Stimulated activated CD8-positive, alpha-beta memory T cell treated with anti-CD3 and anti-CD28 coated beads, Interleukin-12 subunit alpha, Interleukin-12 subunit beta, amount 100 ng/mL, for 1 hour (primary cell): ENCODE measurements at regions not wholly inside any gene's neighbourhood (a gene's known extent, or its start where the extent isn't known, plus 50 kb on each side); places are given as distances from the start of the nearest gene placed in this dataset.
"Not testable (repeated sequence)": the region's sequence is repeated elsewhere in the genome, so short reads cannot be mapped to it uniquely, and the experiment has no call there.

Experiments
- DNase-seq: peaks from one replicate; pipeline ENCODE4 v3.0.0-alpha.2; 2020; ENCODE audit warnings: low read depth

DNA sequence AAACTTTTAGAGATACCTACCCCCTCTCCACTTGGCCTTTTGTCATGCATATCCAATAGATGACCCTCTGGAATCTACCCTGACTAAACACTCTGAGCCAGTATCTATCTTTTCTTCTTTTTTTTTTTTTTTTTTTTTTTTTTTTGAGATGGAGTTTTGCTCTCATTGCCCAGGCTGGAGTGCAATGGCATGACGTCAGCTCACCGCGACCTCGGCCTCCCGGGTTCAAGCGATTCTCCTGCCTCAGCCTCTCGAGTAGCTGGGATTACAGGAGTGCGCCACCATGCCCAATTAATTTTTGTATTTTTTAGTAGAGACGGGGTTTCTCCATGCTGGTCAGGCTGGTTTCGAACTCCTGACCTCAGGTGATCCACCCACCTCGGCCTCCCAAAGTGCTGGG is 50.8 kb upstream of the GRIN2B start:
- DNase-seq: not testable (repeated sequence)

DNA sequence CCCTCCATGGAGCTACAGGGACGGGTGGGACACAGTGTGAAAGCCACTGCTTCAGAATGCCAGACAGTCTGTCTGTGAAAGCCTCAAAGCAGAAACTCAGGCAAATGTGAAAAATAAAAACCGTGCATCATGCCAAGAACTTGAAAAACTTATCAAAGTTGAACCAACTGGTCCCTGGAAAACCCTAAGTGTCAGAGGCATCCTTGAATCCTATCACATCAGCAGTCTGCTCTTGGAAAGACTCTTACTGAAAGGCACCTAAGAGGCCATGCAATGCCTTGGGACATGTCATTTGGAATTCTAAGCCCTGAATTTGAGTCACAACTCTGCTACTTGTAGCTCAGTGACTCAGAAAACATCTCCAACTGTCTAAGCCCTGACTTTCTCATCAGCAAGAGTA is 62.4 kb upstream of the GRIN2B start:
- DNase-seq: no peak

DNA sequence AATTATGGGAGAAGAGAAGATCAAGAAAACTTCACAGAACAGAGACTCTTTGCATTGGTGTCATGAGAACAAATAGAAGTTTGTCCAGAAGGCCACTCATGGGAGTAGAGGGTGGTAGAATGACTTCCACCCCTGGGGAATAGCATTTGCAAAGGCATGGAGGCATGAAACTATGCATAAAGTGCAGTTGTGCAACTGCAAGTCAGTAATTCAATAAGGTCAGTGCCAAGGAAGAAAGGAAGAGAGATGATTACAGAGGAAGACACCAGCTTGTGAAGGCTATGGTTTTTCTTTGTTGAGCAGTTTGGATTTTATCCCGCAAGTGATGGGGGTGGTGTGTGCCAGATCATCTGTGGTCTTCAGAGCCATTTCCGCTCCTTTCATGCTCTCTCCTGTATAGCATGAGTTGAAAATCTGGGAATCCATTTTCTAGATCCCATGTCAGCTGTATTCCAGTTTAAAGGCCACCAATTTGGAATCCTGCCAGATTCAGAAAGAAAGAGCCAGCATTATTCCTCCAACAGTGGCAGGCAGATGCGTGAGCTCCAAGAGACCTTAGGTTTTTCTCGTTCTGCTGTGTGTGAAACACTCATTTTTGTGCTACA is 67.6 kb upstream of the GRIN2B start:
- DNase-seq: no peak

DNA sequence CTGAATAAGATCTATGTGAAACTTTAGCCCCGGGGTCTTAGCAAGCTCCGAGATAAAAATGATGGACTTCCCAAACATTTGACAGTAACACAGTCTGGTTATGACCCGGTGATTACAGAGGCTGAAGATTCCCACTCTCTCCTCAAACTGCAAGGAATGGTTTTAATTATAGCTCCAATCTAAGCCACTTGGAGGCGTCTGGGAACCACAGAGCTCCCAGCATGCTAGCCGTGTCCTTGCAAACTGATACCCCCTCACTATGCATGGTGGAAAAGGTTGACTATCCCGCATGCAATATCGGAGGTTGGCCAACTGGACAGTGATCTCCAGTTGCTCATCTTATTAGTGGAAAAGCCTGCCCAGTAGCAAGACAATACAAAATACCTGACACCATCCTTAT is 76.5 kb upstream of the GRIN2B start:
- no peak for DNase-seq

DNA sequence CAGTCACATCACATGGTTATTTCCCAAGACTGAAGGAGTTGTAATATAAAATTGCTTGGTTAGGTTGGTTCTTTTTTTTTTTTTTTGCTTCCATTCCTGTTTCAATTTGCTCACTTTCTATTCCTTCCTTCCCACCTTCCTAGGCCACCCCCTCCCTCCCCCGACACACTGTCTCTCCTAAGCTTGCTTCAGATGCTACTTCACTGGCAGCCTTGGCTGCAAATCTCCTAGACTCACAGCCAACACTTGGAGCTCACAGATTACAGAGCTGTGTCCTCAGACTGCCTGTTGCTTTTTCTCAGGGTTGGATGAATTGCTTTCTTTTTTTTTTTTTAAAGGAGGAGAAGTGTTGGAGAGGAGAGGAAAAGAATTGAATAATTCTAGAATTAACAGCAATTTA is 77.3 kb upstream of the GRIN2B start:
- no peak for DNase-seq

DNA sequence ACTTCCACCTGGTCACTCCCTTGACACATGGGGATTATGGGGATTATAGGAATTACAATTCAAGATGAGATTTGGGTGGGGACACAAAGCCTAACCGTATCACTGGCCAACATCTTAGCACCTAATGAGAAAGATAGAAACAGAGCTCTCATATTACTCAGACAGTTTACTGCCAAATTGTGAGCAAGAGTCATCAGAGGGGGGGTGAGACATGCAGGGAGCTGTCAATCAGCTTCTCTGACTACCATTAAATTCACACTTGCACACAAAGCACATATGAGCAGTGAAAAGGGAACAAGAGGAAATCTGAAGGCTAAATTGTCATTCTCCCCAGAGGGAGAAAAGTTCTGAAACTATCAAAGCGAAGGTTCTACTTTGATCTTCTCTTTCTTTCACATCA is 78.1 kb upstream of the GRIN2B start:
- no peak for DNase-seq

DNA sequence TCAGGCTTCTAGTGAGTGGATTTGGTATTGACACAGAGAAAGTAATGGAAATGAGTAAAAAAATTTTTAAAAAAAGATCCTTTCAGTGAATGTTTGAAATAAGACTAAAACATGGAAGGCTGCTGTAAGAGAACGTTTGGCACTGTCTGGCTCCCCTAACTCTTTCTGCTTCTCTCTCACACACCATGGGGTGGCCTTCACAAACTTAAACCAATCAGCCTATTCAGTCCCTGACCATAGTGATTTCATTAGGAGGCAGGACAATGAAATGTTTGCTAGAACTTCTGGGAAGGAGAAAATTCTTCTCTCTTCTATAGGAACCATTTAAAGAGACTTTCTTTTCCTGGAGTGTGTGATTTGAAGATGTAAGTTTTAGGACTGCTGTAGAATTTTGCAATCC is 84.2 kb upstream of the GRIN2B start:
- DNase-seq: no peak

DNA sequence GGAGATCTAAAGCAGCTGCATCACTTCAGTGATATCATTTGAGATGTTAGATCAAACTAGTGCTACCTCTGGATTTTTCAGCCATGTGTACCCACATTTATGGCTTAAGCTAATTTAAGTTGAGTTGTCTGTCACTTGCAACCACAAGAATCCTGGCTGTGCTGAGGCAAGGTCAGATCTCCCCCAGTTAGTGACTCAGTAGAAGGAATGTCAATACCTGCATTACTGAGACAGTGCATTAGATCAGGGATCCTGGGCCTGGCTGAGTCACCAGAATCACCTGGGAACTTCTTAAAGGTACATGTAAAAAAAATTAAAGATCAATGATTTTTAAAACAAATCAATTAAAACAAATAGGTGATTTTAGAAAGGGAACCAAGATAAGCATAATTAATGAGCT is 84.6 kb upstream of the GRIN2B start:
- no peak for DNase-seq

DNA sequence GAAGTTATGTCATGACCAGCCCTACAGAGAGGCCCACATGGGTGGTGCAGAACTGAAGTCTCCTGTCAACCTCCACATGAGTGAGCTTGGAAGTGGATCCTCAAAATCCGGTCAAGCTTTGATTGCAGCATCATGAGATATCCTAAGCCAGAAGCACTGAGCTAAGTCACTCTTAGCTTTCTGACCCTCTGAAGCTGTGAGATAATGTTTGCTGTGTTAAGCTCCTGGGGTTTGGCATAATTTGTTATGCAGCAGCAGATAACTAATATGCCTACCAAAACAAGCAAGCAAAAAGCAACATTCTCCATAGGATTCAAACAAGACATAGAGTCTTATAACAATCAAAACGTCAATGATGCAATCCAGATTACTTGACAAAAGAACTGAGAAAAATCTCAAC is 87.6 kb upstream of the GRIN2B start:
- no peak for DNase-seq

DNA sequence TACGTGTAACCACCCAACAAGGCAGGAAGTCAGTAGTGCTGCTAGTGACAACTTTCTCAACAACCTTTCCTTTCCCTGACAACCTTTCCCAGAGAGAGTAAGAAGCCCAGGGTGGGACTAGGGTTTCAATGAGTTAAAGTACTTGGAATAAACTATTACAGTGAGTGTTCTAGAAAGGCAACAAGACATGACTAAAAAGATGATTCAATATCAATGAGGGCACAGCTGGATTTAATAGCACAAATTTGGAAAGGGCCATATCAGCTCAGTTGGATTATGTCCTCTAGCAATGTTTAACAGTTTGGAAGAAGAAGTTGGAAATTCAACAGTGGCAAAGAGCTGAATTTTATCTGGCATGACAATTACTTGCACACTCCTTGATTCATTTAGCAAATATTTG is 90.4 kb upstream of the GRIN2B start:
- no peak for DNase-seq

DNA sequence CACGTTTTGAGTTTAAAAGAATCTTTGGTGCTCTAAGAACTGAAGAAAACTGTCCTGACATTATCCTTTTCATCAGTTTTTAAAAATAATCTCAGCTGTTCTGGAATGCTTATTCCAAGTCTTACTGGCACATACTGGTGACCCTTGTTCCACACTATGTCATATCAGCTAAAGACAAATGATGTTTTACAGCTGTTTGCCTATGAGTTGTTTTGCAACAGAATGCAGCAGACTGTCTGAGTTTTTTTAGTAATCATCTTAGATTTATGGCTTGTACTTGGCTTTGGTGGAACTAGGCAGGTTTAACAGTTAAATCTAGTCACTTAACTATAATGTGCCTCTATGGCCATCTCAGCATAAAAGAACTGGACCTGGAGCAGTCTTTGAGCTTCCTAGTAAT is 91.6 kb upstream of the GRIN2B start:
- DNase-seq: no peak

DNA sequence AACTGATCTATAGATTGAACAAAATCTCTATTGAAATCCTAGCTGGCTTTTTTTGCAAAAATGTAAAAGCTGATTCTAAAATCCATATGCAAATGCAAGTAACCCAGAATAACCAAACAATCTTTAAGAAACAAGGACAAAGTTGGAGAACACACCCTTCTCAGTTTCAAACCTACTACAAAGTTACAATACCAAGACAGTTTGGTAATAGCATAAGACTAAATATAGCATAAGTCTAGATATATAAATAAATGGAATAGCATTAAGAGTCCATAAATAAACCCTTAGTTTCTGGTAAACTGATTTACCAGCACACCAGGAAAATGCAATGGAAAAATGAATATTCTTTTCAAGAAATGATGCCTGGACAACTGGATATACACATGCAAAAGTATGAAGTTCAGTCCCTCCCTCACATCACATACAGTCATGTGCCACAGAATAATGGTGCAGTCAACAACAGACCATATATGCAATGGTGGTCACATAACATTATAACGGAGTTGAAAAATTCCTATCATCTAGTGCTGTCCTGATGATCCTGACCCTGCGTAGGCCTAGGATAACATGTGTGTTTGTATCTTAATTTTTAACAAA is 94.5 kb upstream of the GRIN2B start:
- DNase-seq: no peak

DNA sequence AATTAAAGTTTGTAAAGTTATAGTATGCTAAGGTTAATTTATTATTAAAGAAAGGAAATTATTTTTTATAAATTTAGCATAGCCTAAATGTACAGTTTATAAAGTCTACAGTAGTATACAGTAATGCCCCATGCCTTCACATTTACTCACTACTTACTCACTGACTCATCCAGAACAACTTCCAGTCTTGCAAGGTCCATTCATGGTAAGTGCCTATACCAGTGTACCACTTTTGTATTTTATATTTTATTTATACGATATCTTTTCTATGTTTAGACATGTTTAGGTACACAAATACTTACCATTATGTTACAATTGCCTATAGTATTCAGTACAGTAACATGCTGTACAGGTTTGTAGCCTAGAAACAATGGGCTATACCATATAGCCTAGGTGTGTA is 95.1 kb upstream of the GRIN2B start:
- DNase-seq: no peak

DNA sequence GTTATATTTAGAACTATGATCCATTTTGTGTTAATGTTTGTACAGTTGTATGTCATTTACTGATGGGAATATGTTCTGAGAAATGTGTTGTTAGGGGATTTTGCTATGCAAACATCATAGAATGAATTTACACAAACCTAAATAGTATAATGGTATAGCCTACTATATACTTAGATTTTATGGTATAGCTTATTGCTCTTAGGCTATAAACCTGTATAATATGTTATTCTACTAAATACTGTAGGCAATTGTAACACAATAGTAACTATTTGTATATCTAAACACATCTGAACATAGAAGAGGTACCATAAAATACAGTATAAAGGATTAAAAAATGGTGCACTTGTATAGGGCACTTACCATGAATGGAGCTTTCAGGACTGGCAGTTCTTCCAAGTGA is 105.4 kb upstream of the GRIN2B start:
- no peak for DNase-seq

DNA sequence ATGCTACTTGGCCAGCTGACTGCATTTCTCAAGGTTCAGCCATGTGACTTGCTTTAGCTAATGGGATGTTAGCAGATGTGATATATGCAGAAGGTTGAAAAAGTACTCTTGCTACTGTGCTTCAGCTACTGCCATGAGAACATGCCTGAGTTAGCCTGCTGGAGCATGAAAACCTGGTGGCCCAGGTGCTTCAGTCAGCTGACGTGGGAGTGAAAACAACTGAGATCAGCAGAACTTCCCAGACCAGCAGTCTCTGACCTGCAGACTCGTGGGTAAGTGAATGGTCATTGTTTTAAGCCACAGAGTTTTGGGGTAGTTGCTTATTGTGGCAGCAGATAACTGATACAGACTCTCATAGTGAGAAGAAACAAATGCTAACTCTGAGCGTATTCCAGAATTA is 118.6 kb upstream of the GRIN2B start:
- no peak for DNase-seq

DNA sequence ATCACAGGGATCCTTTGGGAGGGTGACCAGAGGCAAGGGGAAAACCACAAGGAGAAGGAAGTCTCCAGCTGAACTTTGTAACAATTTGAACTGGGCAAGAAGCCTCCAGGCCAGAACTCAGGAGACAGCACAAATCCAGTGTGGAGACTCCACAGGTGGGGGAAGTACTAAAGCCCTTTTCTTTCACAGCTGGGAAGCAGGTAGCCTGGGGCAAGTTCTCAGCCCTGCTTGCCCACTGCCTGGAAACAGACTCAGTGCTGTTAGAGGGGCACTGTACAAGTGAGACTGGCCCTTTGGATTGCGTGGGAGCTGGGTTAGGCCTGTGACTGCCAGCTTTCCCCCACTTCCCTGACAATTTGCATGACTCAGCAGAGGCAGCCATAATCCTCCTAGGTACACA is 120.2 kb upstream of the GRIN2B start:
- not testable (repeated sequence) for DNase-seq

DNA sequence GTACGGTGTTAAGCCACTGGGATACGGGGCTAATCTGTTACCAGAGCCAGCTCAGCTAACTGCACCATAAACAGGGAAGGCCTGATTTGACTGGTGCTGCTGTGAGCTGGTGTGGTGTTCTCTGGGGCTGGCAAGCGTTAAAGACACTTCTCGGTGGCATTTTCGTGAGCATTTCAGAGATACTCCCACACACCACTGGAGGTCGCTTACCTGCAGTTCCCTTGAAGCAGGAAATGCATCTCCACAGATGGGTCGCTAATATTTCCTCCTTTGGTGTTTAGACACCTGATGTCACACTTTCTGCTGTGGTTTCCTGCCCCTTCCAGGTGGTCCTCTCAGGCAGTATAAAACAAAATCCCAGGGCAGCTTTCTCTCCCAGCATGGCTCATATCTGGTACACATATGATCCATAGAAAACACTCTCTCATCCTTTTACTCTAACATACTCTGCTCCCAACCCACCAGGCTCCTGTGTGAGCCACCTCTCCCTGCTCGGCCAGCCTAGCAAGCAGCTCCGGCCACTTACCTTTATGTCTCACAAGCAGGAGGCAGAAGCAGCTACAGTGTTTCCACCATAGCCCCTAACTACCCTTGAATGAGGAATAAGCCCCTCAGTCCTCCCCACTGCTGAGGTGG is 129.9 kb upstream of the GRIN2B start:
- DNase-seq: no peak

DNA sequence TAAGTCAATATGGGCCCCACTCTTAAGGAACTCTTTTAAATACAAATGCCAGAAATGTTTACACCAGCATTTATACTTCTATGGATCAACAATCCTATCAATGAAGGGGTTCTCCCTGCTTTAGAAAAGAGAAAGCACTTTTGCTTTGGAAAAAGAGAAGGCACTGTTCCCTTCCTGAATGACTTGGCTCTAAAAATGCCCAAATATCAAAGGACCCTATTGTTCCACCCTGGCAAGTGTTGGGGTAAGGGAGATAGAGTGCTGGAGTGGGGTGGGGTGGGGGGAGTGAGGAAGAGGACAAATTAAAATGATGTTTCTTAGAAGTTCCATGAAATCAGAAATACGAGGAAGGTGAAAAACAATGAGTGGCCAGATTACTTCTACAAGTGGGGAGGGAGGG is 131.6 kb upstream of the GRIN2B start:
- DNase-seq: no peak

DNA sequence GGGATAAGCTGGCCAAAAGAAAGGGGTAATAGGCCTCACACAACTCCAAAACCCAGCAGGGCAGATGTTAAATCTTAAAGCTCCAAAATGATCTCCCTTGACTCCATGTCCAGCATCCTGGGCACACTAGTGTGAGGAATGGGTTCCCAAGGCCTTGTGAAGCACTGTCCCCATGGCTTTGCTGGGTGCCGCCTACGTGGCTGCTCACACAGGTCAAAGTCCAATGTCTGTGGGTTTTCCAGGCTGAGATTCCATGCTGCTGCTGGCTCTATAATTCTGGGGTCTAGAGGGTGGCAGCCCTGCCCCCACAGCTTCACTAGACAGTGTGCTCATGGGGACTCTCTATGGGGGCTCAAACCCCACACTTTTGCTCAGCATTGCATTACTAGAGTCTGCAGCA is 145.3 kb upstream of the GRIN2B start:
- no peak for DNase-seq

DNA sequence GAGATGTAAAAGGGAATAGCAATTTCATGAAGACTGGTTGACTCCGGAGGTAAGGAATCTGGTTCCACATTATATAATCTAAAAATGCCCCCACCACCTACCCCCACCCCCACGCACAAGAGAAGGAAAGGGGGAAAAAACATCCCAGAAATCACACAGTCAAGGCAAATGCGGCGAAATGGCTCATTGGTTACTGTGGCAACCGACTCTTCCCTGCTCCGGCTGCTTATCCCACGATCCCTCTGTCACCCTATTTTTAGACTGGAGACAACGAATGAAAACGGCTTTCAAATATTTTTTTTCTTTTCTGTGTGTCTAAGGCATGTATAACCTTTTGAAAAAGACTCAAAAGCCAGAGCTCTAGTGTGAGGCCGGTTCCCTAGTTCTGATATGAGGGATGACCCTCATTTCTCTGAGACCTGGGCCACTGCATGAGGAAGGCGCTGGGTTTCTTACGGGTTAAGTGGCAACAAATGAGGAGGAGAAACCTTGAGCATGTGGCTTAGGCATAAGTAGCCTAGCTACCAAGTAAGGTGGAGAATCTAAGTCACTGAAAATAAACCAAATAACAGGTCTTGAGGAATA is 148.3 kb upstream of the GRIN2B start:
- DNase-seq: no peak

DNA sequence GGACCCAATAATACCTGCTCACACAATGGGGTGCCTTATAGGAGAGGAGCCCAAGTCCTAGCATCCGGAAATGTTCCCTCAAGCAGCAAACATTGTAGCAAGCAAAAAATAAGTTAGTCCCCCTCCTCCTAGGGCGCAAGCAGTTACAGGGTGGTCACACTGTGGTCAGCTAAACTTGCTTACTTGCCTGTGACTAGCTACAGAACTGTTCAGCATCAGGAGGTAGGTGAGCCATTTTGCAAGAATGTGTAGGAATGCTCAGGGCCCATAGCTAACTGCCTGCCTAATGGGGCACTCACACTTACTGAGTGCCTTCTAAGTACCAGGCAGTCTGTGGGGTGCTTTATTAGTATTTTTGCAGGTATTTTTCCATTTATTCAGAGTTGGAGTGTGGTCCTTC is 154.6 kb upstream of the GRIN2B start:
- DNase-seq: no peak

DNA sequence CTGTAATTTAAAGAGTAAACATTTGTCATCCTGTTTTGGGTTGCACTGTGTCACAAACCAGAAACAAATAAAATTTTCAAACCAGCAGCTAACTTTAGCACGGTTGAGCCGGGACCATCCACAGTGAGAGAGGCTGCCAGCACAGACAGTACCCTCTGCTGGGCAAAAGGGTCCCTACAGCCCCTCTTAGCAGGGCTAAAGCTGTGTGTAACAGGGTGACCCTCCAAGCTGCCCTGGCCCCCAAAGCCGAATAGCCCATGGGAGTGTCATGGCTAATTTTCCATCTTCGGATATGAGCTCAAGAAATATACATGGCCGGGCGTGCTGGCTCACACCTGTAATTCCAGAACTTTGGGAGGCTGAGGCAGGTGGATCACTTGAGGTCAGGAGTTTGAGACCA is 157.1 kb upstream of the GRIN2B start:
- DNase-seq: no peak

DNA sequence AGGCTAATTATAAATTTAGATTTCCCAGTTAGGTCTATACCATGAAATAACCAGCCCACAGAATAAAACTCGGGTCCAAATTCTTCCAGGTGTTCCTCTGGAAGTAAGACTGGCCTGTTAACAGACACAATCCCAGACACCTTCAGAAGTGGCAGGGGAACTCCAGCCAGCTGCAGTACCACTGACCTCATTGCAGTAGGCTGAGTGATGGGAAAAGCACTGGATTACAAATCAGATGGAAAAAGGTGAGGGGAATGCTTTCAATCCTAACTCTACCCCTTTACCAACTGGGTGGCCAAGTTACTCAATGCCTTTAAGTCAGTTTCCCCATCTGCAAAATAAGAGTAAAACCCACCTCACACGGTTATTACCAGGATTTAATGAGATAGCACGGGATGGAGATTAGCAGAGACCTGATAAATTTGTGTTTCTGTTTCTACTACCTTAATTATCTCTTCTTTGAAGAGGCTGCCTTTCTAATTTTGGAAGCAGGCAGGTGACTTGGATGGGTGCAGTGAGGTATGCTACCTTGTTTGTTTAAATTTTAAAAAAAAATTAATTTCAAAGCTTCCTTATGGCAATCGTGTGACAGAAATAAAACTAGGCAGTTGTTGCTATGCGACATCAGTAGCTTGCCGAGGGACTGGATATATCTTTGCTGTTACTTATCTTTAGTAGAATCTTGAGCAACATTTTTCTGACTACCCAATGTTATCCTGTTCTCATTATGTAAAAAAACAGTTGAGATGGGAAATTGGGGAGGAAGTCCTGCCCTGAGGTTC is 167.3 kb upstream of the GRIN2B start:
- DNase-seq: no peak
